ENCODE measurements at regions not wholly inside any gene's neighbourhood (a gene's known extent, or its start where the extent isn't known, plus 50 kb on each side); places are given as distances from the start of the nearest gene placed in this dataset.
A peak's percentile ranks its signal among the peaks of the same experiment; 100 is the strongest.
"Not testable (repeated sequence)": the region's sequence is repeated elsewhere in the genome, so short reads cannot be mapped to it uniquely, and the experiment has no call there.

DNA sequence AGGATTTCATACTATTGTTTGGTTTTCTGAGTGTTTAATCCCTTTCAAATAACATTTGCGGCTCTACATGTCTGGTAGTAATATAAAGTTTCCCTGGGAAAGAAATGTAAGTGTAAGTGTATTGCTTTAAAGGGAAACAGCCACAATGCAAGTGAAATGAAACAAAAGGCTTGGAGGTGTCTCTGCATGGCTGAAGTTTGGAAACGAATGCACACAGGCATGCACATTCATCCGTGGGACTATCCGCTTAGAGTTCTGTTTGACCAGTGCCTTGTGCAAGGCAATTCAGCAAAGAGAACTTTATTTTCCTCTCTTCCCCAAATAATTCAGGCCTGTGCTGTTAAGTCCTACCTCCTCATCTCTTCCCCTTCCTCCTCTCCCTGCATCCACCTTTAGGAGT lies 56.1 kb upstream of the MRTFB start:
- Histone ChIP-seq H3K9ac (ENCODE audit: low read depth, low read length) (peak overlapping the region; percentile 2), H3K36me3 (ENCODE audit: insufficient read depth, low read length) (no peaks in the 10 kb centered on the region), H3K4me2 (ENCODE audit: low read length) (peak overlapping the region; percentile 21), H3K27me3 (ENCODE audit: control insufficient read depth, insufficient read depth, low read length) (peaks cover 11% of the 10 kb centered on the region), H3K9me3 (replicated peaks; ENCODE audit: low read length) (no peaks in the 10 kb centered on the region), H3K4me1 (ENCODE audit: control insufficient read depth, insufficient read depth, low read length) (peaks cover 33% of the 10 kb centered on the region), H3K4me3 (ENCODE audit: low read length) (no peak overlapping the region)

- no peaks in the 10 kb centered on the region for H3K9me3 ChIP-seq (replicated peaks; ENCODE audit: low read length)
- peaks cover 33% of the 10 kb centered on the region for H3K4me1 ChIP-seq (ENCODE audit: control insufficient read depth, insufficient read depth, low read length)
- peak overlapping the region; percentile 21 for H3K4me2 ChIP-seq (ENCODE audit: low read length)
- peaks cover 11% of the 10 kb centered on the region for H3K27me3 ChIP-seq (ENCODE audit: control insufficient read depth, insufficient read depth, low read length)
- H3K9ac ChIP-seq (ENCODE audit: low read depth, low read length) = no peak overlapping the region
- no peak overlapping the region for H3K4me3 ChIP-seq (ENCODE audit: low read length)
- no peaks in the 10 kb centered on the region for H3K36me3 ChIP-seq (ENCODE audit: insufficient read depth, low read length)
These were observed 55.7 kb upstream of the MRTFB start for GRCh38 chr16:14015461-14015860.

DNA sequence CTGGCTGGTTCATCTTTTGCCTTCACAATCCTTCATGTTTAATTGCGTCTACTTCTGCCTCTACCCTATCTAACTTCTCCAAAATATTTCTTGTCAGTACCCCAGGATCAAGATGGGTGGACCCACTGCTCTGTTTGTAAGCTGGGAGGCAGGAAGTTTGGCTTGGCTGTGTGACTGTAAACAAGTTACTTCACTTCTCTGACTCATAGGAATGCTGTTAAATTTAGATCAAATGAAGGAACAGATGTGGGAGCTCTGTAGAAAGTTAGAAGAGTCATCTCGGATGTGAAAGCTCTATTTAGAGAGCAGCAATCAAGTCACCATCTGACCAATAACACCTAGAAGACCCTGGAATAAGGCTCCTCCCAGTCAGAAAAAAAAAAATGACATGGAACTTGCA lies 55.2 kb upstream of the MRTFB start:
- no peak overlapping the region for H3K4me2 ChIP-seq (ENCODE audit: low read length)
- H3K9me3 ChIP-seq (replicated peaks; ENCODE audit: low read length) = no peaks in the 10 kb centered on the region
- no peak overlapping the region for H3K4me3 ChIP-seq (ENCODE audit: low read length)
- H3K9ac ChIP-seq (ENCODE audit: low read depth, low read length) = no peak overlapping the region
- no peaks in the 10 kb centered on the region for H3K36me3 ChIP-seq (ENCODE audit: insufficient read depth, low read length)
- H3K27me3 ChIP-seq (ENCODE audit: control insufficient read depth, insufficient read depth, low read length) = peaks cover 10% of the 10 kb centered on the region
- peaks cover 33% of the 10 kb centered on the region for H3K4me1 ChIP-seq (ENCODE audit: control insufficient read depth, insufficient read depth, low read length)

GRCh38 chr16:14016362-14016761 lies 54.8 kb upstream of the MRTFB start:
- not testable (repeated sequence) for H3K4me3 ChIP-seq (ENCODE audit: low read length); H3K36me3 ChIP-seq (ENCODE audit: insufficient read depth, low read length); H3K9ac ChIP-seq (ENCODE audit: low read depth, low read length); H3K4me2 ChIP-seq (ENCODE audit: low read length); H3K9me3 ChIP-seq (replicated peaks; ENCODE audit: low read length); H3K27me3 ChIP-seq (ENCODE audit: control insufficient read depth, insufficient read depth, low read length)
- peaks cover 33% of the 10 kb centered on the region for H3K4me1 ChIP-seq (ENCODE audit: control insufficient read depth, insufficient read depth, low read length)

DNA sequence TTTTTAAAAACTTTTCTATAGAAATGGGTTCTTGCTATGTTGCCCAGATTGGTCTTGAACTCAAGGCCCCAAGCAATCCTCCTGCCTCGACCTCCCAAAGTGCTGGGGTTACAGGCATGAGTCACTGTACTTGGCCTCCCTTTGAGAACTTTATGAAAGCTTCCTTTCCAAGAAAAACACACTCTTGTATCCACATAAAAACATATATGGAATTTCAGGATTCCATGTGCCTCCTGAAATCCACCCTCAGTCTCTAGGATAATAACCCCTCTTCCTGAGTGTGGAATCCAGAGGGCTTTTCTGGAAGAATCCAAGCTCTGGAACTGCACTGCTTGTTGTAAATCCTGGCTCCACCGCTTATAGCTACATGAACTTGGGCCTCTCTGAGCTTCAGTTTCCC lies 53.2 kb upstream of the MRTFB start:
- Histone ChIP-seq H3K9me3 (replicated peaks; ENCODE audit: low read length) (no peaks in the 10 kb centered on the region), H3K4me1 (ENCODE audit: control insufficient read depth, insufficient read depth, low read length) (peaks cover 32% of the 10 kb centered on the region), H3K4me2 (ENCODE audit: low read length) (no peak overlapping the region), H3K9ac (ENCODE audit: low read depth, low read length) (no peak overlapping the region), H3K36me3 (ENCODE audit: insufficient read depth, low read length) (no peaks in the 10 kb centered on the region), H3K4me3 (ENCODE audit: low read length) (no peak overlapping the region), H3K27me3 (ENCODE audit: control insufficient read depth, insufficient read depth, low read length) (peaks cover 2% of the 10 kb centered on the region)

GRCh38 chr16:14018851-14019250 lies 52.3 kb upstream of the MRTFB start:
- H3K36me3 ChIP-seq (ENCODE audit: insufficient read depth, low read length) = no peaks in the 10 kb centered on the region
- H3K4me2 ChIP-seq (ENCODE audit: low read length) = no peak overlapping the region
- H3K9me3 ChIP-seq (replicated peaks; ENCODE audit: low read length) = no peaks in the 10 kb centered on the region
- H3K4me3 ChIP-seq (ENCODE audit: low read length) = no peak overlapping the region
- peaks cover 23% of the 10 kb centered on the region for H3K4me1 ChIP-seq (ENCODE audit: control insufficient read depth, insufficient read depth, low read length)
- peaks cover 2% of the 10 kb centered on the region for H3K27me3 ChIP-seq (ENCODE audit: control insufficient read depth, insufficient read depth, low read length)
- no peak overlapping the region for H3K9ac ChIP-seq (ENCODE audit: low read depth, low read length)

DNA sequence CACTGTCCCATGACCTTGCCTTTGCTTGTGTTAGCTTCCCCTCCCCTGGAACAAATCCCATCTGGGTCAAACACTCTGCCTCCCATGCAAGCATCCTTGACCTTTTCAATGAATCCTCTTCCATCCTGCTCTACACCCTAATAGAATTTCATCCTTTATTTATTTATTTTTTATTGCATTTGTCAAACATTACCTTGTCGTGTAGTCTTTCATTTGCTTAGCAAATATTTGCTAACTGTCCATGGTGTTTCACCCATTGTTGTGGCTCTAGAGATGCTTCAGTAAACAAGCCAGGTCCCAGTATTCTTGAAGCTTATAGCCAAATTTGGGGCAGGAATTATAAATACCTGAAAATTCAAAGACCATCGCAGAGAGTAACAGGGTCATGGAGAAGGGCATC lies 51.0 kb upstream of the MRTFB start:
- no peak overlapping the region for H3K9ac ChIP-seq (ENCODE audit: low read depth, low read length)
- no peaks in the 10 kb centered on the region for H3K9me3 ChIP-seq (replicated peaks; ENCODE audit: low read length)
- H3K4me3 ChIP-seq (ENCODE audit: low read length) = no peak overlapping the region
- peaks cover 13% of the 10 kb centered on the region for H3K4me1 ChIP-seq (ENCODE audit: control insufficient read depth, insufficient read depth, low read length)
- H3K4me2 ChIP-seq (ENCODE audit: low read length) = no peak overlapping the region
- H3K36me3 ChIP-seq (ENCODE audit: insufficient read depth, low read length) = no peaks in the 10 kb centered on the region
- H3K27me3 ChIP-seq (ENCODE audit: control insufficient read depth, insufficient read depth, low read length) = peaks cover 2% of the 10 kb centered on the region

All from skeletal muscle satellite cell (primary cell).